HG02852 (cell line): ENCODE measurements at regions not wholly inside any gene's neighbourhood (a gene's known extent, or its start where the extent isn't known, plus 50 kb on each side); places are given as distances from the start of the nearest gene placed in this dataset.
"Not testable (repeated sequence)": the region's sequence is repeated elsewhere in the genome, so short reads cannot be mapped to it uniquely, and the experiment has no call there.

Source experiments
- ATAC-seq: cut with Tn5 transposase; IDR thresholded peaks from one replicate; pipeline ENCODE4 v1.9.1; 2021; ENCODE audit warnings: mild to moderate bottlenecking, moderate library complexity; ENCODE audit not compliant: unreplicated experiment

DNA sequence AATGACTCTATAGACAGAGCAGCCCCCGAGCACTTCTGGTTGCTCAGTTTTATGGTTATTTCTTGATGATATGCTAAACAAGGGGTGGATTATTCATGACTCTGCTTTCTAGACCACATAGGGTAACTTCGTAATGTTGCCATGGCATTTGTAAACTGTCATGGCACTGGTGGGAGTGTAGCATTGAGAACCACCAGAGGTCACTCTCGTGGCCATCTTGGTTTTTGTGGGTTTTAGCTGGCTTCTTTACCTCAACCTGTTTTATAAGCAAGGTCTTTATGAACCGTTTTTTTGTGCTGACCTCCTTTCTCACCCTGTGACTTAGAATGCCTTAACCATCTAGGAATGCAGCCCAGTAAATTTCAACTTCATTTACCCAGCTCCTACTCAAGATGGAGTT is 1036.2 kb upstream of the FLRT2 start:
- ATAC-seq = no peak

DNA sequence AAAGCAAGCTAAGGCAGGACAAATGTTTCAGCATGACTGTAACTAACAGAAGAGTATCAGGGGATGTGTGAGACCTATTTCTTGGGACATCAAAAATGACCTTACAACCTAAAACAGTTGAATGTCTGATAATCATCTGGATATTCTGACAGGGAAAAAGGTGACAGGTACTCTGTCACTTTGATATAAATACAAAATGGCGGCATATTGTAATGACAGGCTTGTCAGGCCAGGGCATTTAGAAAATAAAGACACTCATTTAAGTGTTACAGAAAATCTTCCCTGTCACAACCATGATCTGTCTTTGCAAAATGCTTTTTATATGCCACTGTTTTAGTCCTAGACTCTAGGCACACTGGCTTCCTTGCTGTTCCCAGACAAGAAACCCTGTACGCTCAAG is 1033.3 kb upstream of the FLRT2 start:
- no peak for ATAC-seq

DNA sequence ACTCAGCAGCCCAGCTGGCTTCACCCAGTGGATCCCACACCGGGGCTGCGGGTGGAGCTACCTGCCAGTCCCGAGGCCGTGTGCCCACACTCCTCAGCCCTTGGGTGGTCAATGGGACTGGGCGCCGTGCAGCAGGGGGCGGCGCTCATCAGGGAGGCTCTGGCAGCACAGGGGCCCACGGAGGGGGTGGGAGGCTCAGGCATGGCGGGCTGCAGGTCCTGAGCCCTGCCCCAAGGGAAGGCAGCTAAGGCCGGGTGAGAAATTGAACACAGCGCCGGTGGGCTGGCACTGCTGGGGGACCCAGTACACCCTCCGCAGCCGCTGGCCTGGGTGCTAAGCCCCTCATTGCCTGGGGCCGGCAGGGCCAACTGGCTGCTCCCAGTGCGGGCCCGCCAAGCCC is 1017.1 kb upstream of the FLRT2 start:
- not testable (repeated sequence) for ATAC-seq

GRCh38 chr14:84519836-84520235 is 1010.1 kb upstream of the FLRT2 start:
- no peak for ATAC-seq

- ATAC-seq = no peak
Measured at GRCh38 chr14:84520711-84521338, 1009.1 kb upstream of the FLRT2 start.

GRCh38 chr14:84523746-84524145 is 1006.2 kb upstream of the FLRT2 start:
- ATAC-seq = no peak

GRCh38 chr14:84527706-84528105 is 1002.2 kb upstream of the FLRT2 start:
- no peak for ATAC-seq

- no peak for ATAC-seq
Measured at GRCh38 chr14:84532016-84532415, 997.9 kb upstream of the FLRT2 start.

GRCh38 chr14:84533181-84533725 is 996.7 kb upstream of the FLRT2 start:
- no peak for ATAC-seq

GRCh38 chr14:84533791-84534190 is 996.2 kb upstream of the FLRT2 start:
- ATAC-seq = no peak

DNA sequence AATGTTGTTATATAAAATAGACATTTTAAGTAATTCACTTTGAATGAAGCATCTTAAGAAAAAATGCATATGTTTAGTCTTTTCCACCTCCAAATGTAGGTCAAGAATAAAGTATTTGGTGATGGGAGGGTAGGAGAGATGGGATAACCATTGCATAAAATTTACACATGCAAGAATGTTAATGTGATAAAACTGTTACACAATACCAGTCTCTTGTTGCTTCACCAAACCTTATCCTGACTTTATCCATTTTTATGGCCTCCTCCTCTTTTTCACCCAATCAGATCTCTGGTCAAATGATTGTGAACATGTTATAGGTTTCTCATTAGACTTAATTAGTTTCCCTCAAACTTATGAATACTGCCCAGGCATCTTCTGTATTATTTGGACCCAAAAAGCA is 994.5 kb upstream of the FLRT2 start:
- ATAC-seq = no peak

DNA sequence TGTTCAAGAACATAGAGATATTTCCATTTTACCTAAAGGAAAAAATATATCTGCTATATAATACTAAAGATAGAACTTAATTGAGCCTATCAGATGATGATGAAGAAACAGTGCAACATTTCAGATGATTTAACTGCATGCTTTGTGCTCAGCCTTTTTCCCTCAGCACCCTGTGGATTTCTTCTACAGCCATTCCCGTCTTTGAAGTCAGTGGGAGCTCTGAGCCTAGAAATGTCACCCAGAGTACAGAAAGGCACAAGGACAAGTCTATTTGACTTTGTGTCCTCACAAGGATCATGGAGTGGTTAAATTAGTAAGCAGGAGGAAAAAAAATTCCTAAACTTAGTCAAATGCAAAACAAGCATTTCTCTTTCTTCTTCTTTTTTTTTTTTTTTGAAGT is 994.0 kb upstream of the FLRT2 start:
- ATAC-seq = no peak

GRCh38 chr14:84541018-84541417 is 988.9 kb upstream of the FLRT2 start:
- ATAC-seq = no peak

DNA sequence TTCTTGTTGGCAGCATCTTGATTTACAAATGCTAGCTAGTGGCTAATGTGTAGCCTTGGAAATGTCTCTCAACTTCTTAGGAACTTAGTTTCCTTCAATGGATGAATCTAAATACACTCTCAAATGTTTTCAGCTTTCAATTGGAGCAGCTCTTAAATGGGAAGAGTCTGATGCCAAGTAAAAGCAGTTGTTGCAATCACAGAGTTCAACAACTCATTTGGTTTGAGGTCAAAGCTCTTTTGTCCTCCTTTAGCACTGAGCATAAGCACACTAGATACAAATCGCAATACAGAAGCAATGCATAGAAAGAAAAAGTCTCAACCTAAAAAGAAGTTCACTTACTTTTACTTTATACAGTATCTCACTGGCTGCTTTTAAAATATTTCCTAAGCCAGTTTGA is 986.1 kb upstream of the FLRT2 start:
- no peak for ATAC-seq

- no peak for ATAC-seq
Measured at GRCh38 chr14:84544486-84545131, 985.3 kb upstream of the FLRT2 start.

DNA sequence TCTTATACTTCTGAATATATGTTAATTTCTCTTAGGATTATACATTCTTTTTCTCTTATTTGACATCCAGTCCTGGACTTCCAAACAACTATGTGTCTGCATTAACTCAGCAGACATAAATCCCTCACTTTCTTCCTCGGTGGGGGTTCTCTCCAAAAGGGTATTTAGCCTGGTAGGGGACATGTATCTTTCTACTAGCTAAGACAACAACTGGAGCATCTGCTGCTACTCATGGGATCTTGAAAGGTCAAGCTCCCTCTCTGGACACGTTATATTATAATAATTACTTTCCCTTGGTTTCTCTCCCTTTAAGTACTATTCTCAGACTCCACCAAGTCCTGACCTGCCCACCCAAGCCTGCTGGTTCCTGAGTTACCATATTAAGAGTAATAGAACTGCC is 983.7 kb upstream of the FLRT2 start:
- no peak for ATAC-seq

- ATAC-seq = no peak
Measured at GRCh38 chr14:84554136-84554535, 975.8 kb upstream of the FLRT2 start.

DNA sequence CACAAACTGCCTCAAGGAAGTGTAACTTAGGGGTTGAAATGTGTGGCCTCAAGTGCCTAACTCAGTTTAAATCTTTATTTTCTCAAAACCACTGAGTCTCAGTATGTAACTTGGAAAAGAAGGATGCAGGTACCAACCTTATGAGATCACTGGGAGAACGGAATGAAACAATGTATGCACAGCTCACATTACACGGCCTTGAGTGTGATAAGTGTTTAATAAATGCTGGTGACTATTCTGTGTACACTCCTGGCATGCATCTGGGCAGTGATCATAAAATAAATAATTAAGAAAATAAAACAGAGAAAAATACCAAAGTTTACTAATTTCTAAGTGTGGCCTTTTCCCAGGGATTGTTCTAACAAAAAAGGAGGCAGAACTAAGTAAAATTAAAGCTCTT is 974.5 kb upstream of the FLRT2 start:
- no peak for ATAC-seq

- ATAC-seq = no peak
Measured at GRCh38 chr14:84566109-84566508, 963.8 kb upstream of the FLRT2 start.

DNA sequence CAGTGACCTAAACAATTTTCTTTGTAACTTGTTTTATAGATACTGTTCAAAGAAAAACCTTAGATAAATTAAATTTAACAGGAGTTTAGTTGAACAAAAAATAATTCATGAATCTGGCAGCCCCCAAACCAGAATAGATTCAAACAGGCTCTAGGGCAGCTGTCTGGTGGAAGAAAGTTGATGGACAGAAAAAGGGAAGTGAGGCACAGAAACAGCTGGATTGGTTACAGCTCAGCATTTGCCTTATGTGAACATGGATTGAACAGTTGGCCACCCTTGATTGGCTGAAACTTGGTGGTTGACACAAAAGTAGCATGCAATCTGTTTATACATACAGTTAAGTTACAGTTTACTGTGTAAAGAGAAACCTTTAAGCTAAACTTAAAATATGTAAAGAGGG is 954.3 kb upstream of the FLRT2 start:
- no peak for ATAC-seq

DNA sequence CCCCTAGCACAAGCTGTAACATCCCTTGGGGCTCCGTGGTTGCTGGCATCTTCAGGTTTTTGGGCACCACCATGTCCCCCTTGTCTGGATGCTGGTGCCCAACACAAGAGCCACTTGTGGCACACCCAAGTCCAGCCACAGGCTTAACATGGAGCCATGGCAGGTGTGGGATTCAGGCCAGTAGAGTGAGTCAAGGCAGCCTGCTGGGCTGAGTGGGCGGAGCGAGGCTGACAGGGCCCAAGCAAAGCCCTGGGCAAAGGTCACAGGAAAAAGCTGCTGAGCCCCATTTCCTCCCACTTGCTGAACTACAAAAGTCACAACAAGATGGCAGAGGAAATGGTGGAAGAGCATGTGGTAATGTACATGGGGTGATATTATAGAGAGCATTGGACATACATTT is 950.7 kb upstream of the FLRT2 start:
- ATAC-seq = no peak

- no peak for ATAC-seq
Measured at GRCh38 chr14:84581041-84581440, 948.9 kb upstream of the FLRT2 start.

DNA sequence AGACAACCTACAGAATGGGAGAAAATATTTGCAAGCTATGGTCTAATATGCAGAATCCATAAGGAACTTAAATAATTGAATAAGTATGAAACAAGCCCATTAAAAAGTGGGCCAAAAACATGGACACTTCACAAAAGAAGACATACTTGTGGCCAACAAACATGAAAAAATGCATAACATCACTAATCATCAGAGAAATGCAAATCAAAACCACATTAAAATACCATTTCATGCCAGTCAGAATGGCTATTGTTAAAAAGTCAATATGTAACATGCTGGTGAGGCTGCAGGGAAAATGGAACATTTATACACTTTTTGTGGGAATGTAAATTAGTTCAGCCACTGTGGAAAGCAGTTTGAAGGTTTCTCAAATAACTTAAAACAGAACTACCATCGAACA is 945.4 kb upstream of the FLRT2 start:
- ATAC-seq = no peak
